Liver (tissue), 3 donors: ENCODE measurements at regions not wholly inside any gene's neighbourhood (a gene's known extent, or its start where the extent isn't known, plus 50 kb on each side); places are given as distances from the start of the nearest gene placed in this dataset.

Experiments
- GABPA ChIP-seq, 2 donors: IDR thresholded peaks in 1 of 2; conservative IDR thresholded peaks in 1 of 2; 2 replicates each; pipeline ENCODE4 v1.6.1; 2016; ENCODE audit warnings: antibody characterized with exemption in 2 of 2, mild to moderate bottlenecking in 1 of 2, moderate library complexity in 1 of 2
- JUND ChIP-seq, 2 donors: IDR thresholded peaks; 2 replicates each; pipeline ENCODE4 v1.6.1; 2016; ENCODE audit warnings: antibody characterized with exemption in 2 of 2
- RAD21 ChIP-seq, 2 donors: IDR thresholded peaks; 2 replicates each; pipeline ENCODE4 v1.6.1; 2016; ENCODE audit warnings: antibody characterized with exemption in 2 of 2, mild to moderate bottlenecking in 2 of 2
- TAF1 ChIP-seq: conservative IDR thresholded peaks from 2 replicates; pipeline ENCODE4 v1.6.1; 2016; ENCODE audit warnings: antibody characterized with exemption, mild to moderate bottlenecking
- TF ChIP-seq, protein P1 (sequence below): fragments of 150-350 bp; IDR thresholded peaks from 2 replicates; pipeline ENCODE4 v1.5.1; 2017; ENCODE audit warnings: improper control_type of control experiment, low read depth, low read length; ENCODE audit not compliant: missing input control
- TF ChIP-seq, protein P2 (sequence below): IDR thresholded peaks from 2 replicates; pipeline ENCODE4 v1.6.1; 2016; ENCODE audit warnings: antibody characterized with exemption
- donor health status: healthy.
- donor health status: healthy.

DNA sequence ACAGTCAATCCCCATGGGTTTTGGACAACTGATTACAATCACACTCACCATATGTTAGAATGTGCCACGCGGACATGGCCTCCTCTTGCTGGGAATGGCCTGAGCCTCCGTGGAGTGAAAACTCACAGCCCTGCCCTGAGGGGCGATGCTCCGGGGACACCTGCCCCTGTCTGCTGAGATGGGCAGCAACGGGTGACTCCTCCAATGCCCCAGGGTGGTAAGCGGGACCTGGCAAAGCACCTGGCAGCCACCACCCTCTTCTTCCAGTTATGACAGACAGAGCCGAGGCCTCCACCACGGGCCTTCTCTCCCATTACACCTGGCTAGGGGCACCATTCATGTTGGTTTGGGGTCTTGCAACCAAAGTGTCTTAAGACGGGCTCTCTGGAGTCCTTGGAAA lies 94.9 kb upstream of the COL5A1 start:
- TF ChIP-seq JUND (IDR thresholded peaks at IDR 0.05) (no peak), RAD21 (IDR thresholded peaks at IDR 0.05) (no peak), TAF1 (no peak), GABPA (IDR thresholded peaks at IDR 0.05 in 1 of 2, conservative IDR thresholded peaks at IDR 0.05 in 1 of 2) (no peak)
- TF ChIP-seq, protein P1, sequence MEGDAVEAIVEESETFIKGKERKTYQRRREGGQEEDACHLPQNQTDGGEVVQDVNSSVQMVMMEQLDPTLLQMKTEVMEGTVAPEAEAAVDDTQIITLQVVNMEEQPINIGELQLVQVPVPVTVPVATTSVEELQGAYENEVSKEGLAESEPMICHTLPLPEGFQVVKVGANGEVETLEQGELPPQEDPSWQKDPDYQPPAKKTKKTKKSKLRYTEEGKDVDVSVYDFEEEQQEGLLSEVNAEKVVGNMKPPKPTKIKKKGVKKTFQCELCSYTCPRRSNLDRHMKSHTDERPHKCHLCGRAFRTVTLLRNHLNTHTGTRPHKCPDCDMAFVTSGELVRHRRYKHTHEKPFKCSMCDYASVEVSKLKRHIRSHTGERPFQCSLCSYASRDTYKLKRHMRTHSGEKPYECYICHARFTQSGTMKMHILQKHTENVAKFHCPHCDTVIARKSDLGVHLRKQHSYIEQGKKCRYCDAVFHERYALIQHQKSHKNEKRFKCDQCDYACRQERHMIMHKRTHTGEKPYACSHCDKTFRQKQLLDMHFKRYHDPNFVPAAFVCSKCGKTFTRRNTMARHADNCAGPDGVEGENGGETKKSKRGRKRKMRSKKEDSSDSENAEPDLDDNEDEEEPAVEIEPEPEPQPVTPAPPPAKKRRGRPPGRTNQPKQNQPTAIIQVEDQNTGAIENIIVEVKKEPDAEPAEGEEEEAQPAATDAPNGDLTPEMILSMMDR, result no peak
- TF ChIP-seq, protein P2, sequence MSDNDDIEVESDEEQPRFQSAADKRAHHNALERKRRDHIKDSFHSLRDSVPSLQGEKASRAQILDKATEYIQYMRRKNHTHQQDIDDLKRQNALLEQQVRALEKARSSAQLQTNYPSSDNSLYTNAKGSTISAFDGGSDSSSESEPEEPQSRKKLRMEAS, result no peak
